Mesothelial cell of epicardium (in vitro differentiated cells): ENCODE measurements at regions not wholly inside any gene's neighbourhood (a gene's known extent, or its start where the extent isn't known, plus 50 kb on each side); places are given as distances from the start of the nearest gene placed in this dataset.
A peak's percentile ranks its signal among the peaks of the same experiment; 100 is the strongest.

Experiments used
- DNase-seq, 2 experiments: peaks; one replicate each; pipeline ENCODE4 v3.0.0; 2021; ENCODE audit warnings: low spot score in 2 of 2; ENCODE audit not compliant: unreplicated experiment in 2 of 2
- H3K27ac Mint-ChIP-seq: 2 replicates; pipeline ENCODE4 v1.8.0; 2021; ENCODE audit warnings: mixed read lengths
- H3K27me3 Mint-ChIP-seq: 2 replicates; pipeline ENCODE4 v1.8.0; 2021; ENCODE audit warnings: low read depth, mixed read lengths
- H3K36me3 Mint-ChIP-seq: 2 replicates; pipeline ENCODE4 v1.8.0; 2021; ENCODE audit warnings: mixed read lengths
- H3K4me1 Mint-ChIP-seq: 2 replicates; pipeline ENCODE4 v1.8.0; 2021; ENCODE audit warnings: mixed read lengths
- H3K4me3 Mint-ChIP-seq: 2 replicates; pipeline ENCODE4 v1.8.0; 2021; ENCODE audit warnings: mild to moderate bottlenecking, moderate library complexity, mixed read lengths
- H3K9me3 Mint-ChIP-seq: 2 replicates; pipeline ENCODE4 v1.8.0; 2021; ENCODE audit warnings: mixed read lengths
- TF ChIP-seq, protein P1 (sequence below): fragments of 200-600 bp; sonication (generic); IDR thresholded peaks from one replicate; pipeline ENCODE4 v1.5.0; 2021; ENCODE audit warnings: antibody characterized with exemption; ENCODE audit not compliant: unreplicated experiment

DNA sequence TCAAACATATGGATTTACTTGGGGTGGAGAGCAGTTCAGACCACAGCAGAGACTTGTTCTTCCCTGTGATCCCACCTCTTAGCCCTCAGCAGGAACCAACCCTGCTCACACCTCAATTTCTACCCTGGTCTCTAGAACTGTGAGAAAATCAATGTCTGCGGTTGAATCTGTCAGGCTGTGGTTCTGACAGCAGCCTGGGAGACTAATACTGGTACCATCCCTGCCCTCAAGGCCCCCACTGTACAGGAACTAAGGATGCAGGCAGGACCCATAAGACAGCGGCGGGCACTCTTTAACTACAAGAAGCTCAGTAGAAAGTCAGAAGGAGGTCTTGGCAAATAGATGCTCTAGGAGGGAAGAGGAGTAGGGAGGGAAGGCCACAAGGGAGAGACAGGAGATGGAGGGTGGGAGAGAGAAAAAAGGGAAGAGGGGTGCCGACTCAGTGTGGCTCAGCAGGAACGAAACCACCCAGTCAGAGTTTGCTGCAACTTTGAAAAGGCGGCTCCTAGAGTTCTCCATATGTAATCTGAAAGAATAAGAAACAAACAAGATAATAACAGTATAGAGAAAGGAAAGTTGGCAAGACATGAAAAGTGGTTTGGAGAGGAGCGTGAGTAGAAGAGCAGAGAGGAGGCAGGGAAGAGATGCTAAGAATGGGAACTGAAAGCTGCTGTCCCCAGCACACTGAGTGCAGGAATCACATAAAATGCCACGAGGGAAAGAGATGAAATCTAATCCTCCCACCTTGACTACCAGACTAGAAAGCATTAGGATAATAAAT is 323.9 kb upstream of the ID2 start:
- TF ChIP-seq, protein P1, sequence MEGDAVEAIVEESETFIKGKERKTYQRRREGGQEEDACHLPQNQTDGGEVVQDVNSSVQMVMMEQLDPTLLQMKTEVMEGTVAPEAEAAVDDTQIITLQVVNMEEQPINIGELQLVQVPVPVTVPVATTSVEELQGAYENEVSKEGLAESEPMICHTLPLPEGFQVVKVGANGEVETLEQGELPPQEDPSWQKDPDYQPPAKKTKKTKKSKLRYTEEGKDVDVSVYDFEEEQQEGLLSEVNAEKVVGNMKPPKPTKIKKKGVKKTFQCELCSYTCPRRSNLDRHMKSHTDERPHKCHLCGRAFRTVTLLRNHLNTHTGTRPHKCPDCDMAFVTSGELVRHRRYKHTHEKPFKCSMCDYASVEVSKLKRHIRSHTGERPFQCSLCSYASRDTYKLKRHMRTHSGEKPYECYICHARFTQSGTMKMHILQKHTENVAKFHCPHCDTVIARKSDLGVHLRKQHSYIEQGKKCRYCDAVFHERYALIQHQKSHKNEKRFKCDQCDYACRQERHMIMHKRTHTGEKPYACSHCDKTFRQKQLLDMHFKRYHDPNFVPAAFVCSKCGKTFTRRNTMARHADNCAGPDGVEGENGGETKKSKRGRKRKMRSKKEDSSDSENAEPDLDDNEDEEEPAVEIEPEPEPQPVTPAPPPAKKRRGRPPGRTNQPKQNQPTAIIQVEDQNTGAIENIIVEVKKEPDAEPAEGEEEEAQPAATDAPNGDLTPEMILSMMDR, result no peak
- no peak overlapping the region for H3K27ac Mint-ChIP-seq
- H3K4me3 Mint-ChIP-seq, result no peak overlapping the region
- peaks cover 9% of the 10 kb centered on the region for H3K9me3 Mint-ChIP-seq
- H3K36me3 Mint-ChIP-seq, result no peaks in the 10 kb centered on the region
- no peaks in the 10 kb centered on the region for H3K27me3 Mint-ChIP-seq
- no peak for DNase-seq
- H3K4me1 Mint-ChIP-seq, result peaks cover 5% of the 10 kb centered on the region

- TF ChIP-seq, protein P1, result no peak
- no peak for DNase-seq
- H3K4me1 Mint-ChIP-seq, result peaks cover 14% of the 10 kb centered on the region
- no peaks in the 10 kb centered on the region for H3K36me3 Mint-ChIP-seq
- no peaks in the 10 kb centered on the region for H3K27me3 Mint-ChIP-seq
- no peaks in the 10 kb centered on the region for H3K9me3 Mint-ChIP-seq
- H3K4me3 Mint-ChIP-seq, result no peak overlapping the region
- no peak overlapping the region for H3K27ac Mint-ChIP-seq
Observed at GRCh38 chr2:8361930-8362329, 319.9 kb upstream of the ID2 start.

GRCh38 chr2:8363161-8363560 is 318.7 kb upstream of the ID2 start:
- peaks cover 14% of the 10 kb centered on the region for H3K4me1 Mint-ChIP-seq
- peak overlapping the region; percentile 62 for H3K27ac Mint-ChIP-seq
- H3K4me3 Mint-ChIP-seq, result no peak overlapping the region

DNA sequence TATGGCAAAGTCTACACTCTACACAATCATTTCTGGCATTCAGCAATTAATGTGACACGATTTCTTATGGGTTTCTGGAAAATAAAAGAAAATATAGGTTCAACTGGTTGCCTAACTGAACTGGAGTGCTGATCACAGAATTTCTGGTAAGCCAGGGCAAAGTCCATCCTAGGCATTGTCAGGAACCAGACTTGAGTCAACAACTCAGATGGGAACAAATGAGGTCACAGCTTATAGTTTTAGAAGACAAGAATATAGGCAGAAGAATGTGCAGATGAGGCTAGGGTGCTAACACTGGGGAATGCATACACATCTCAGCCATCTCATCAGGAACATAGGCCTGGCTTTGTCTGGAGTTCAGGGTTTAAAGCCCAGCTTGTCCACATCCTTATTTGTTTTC is 317.2 kb upstream of the ID2 start:
- peaks cover 14% of the 10 kb centered on the region for H3K4me1 Mint-ChIP-seq
- H3K36me3 Mint-ChIP-seq, result no peaks in the 10 kb centered on the region
- H3K4me3 Mint-ChIP-seq, result no peak overlapping the region
- TF ChIP-seq, protein P1, result no peak
- DNase-seq, result no peak
- H3K9me3 Mint-ChIP-seq, result no peaks in the 10 kb centered on the region
- no peaks in the 10 kb centered on the region for H3K27me3 Mint-ChIP-seq
- H3K27ac Mint-ChIP-seq, result no peak overlapping the region

More at GRCh38 chr2:8363161-8363560, 318.7 kb upstream of the ID2 start:
- TF ChIP-seq, protein P1, result no peak
- no peak for DNase-seq
- no peaks in the 10 kb centered on the region for H3K9me3 Mint-ChIP-seq
- no peaks in the 10 kb centered on the region for H3K36me3 Mint-ChIP-seq
- no peaks in the 10 kb centered on the region for H3K27me3 Mint-ChIP-seq

- Mint-ChIP-seq H3K36me3 (no peaks in the 10 kb centered on the region), H3K4me3 (no peak overlapping the region), H3K4me1 (peaks cover 14% of the 10 kb centered on the region), H3K27ac (no peak overlapping the region), H3K27me3 (no peaks in the 10 kb centered on the region), H3K9me3 (no peaks in the 10 kb centered on the region)
- TF ChIP-seq, protein P1, result no peak
- no peak for DNase-seq
Observed at GRCh38 chr2:8365331-8365910, 316.4 kb upstream of the ID2 start.
